ENCODE measurements at regions not wholly inside any gene's neighbourhood (a gene's known extent, or its start where the extent isn't known, plus 50 kb on each side); places are given as distances from the start of the nearest gene placed in this dataset.

GRCh38 chr6:81656231-81656630 lies 96.2 kb downstream of the TENT5A start:
- intact Hi-C loops (cut with micrococcal nuclease; ENCODE audit: unreplicated experiment) (no loop called here), in situ Hi-C loops (cut with MboI) (no loop called here)
- ATAC-seq: no peak
- Histone ChIP-seq H3K79me2 (ENCODE audit: control insufficient read depth, insufficient read depth, low read length) (no peaks in the 10 kb centered on the region), H3K9ac (ENCODE audit: control insufficient read depth, insufficient read depth, low read length) (no peak overlapping the region), H3K4me3 (no peak overlapping the region), H3K9me3 (replicated peaks; ENCODE audit: control insufficient read depth, insufficient read depth, low read length) (no peaks in the 10 kb centered on the region), H3K27me3 (replicated peaks in 1 of 2; ENCODE audit: control insufficient read depth in 2 of 2, insufficient read depth in 2 of 2, low read length in 1 of 2) (no peaks in the 10 kb centered on the region), H4K20me1 (ENCODE audit: control insufficient read depth, insufficient read depth) (no peaks in the 10 kb centered on the region), H3K4me1 (ENCODE audit: control insufficient read depth, insufficient read depth, low read length) (no peaks in the 10 kb centered on the region), H2AFZ (ENCODE audit: control insufficient read depth, low read depth, low read length) (no peak overlapping the region), H3K27ac (ENCODE audit: control insufficient read depth, insufficient read depth) (no peak overlapping the region), H3K4me2 (ENCODE audit: control insufficient read depth, insufficient read depth) (no peak overlapping the region), H3K36me3 (ENCODE audit: control insufficient read depth in 2 of 2, insufficient read depth in 2 of 2, low read length in 1 of 2) (no peaks in the 10 kb centered on the region)
- CTCF ChIA-PET: interaction anchor here (0.6 to 1.2 kb wide), 3 partner anchors 11 to 17 kb away, joined by 3 read pairs; no protein-coding TSS in a partner anchor
- RAD21 ChIA-PET (ENCODE audit: unreplicated experiment): interaction anchor here (0.7 to 1.6 kb wide), 2 partner anchors 20 to 73 kb away, joined by 3 to 5 read pairs; no protein-coding TSS in a partner anchor
- POLR2A ChIA-PET: no interaction called here
- BruUV-seq (replicated peaks): no TSS peak
- DNase-seq (ENCODE audit: low read depth, low spot score): no peak
- 0% methylated on average over 4 of the region's 4 CpGs for WGBS (ENCODE audit: insufficient coverage, insufficient replicate concordance, low lambda C conversion rate, missing lambda C conversion rate)
- TF ChIP-seq MEF2B (IDR thresholded peaks at IDR 0.05; ENCODE audit: partially characterized antibody, poor library complexity, severe bottlenecking): no peak
- TF ChIP-seq ZBTB4 (CRISPR knock-in tag; IDR thresholded peaks at IDR 0.05): no peak
- no peak for TF ChIP-seq ATF7 (IDR thresholded peaks at IDR 0.05; ENCODE audit: low read depth)
- TF ChIP-seq HDAC2 (IDR thresholded peaks at IDR 0.05): no peak
- TF ChIP-seq NR2C2 (IDR thresholded peaks at IDR 0.05; ENCODE audit: borderline replicate concordance, control insufficient read depth, insufficient read length, low read depth): no peak
- no peak for TF ChIP-seq NFXL1 (IDR thresholded peaks at IDR 0.05; ENCODE audit: borderline replicate concordance)
- TF ChIP-seq KAT2A (conservative IDR thresholded peaks at IDR 0.05; ENCODE audit: control insufficient read depth, low read depth, low read length): no peak
- TF ChIP-seq SMAD5 (IDR thresholded peaks at IDR 0.05; ENCODE audit: low read depth): no peak
- TF ChIP-seq EP300 (IDR thresholded peaks at IDR 0.05; ENCODE audit: borderline replicate concordance in 1 of 2, control insufficient read depth in 1 of 2, low read depth in 2 of 2, low read length in 2 of 2): no peak
- TF ChIP-seq BCL3 (IDR thresholded peaks at IDR 0.05; ENCODE audit: borderline replicate concordance, insufficient read depth, low read depth, low read length, poor library complexity, severe bottlenecking): no peak
- no peak for TF ChIP-seq IRF5 (IDR thresholded peaks at IDR 0.05; ENCODE audit: borderline replicate concordance)
- no peak for TF ChIP-seq PKNOX1 (IDR thresholded peaks at IDR 0.05)
- SMC1A ChIA-PET (ENCODE audit: uncharacterized antibody, unreplicated experiment): interaction anchor here (0.7 to 1.4 kb wide), 4 partner anchors 19 to 60 kb away, joined by 3 to 4 read pairs (median 3); no protein-coding TSS in a partner anchor
- no peak for FAIRE-seq
